ENCODE measurements at regions not wholly inside any gene's neighbourhood (a gene's known extent, or its start where the extent isn't known, plus 50 kb on each side); places are given as distances from the start of the nearest gene placed in this dataset.

- Histone ChIP-seq H3K4me1 (ENCODE audit: insufficient read depth) (no peaks in the 10 kb centered on the region), H2AFZ (no peak overlapping the region), H3K4me2 (no peak overlapping the region), H4K20me1 (replicated peaks; ENCODE audit: insufficient read depth) (no peaks in the 10 kb centered on the region), H3K36me3 (ENCODE audit: insufficient read depth) (no peaks in the 10 kb centered on the region), H3K79me2 (replicated peaks; ENCODE audit: insufficient read depth) (no peaks in the 10 kb centered on the region), H3F3A (replicated peaks; ENCODE audit: low read depth) (no peaks in the 10 kb centered on the region), H3K27me3 (ENCODE audit: insufficient read depth) (no peaks in the 10 kb centered on the region), H3K4me3 (no peak overlapping the region), H3K27ac (ENCODE audit: low read depth) (no peak overlapping the region), H3K9me2 (ENCODE audit: insufficient read depth) (no peaks in the 10 kb centered on the region)
- H3K4me1 Mint-ChIP-seq = no peaks in the 10 kb centered on the region
- H3K4me3 Mint-ChIP-seq = no peak overlapping the region
- DNase-seq (ENCODE audit: low spot score) (no peak), ATAC-seq (no peak)
- no peaks in the 10 kb centered on the region for H3K27me3 Mint-ChIP-seq (ENCODE audit: insufficient read depth, low read depth, poor library complexity)
- TF ChIP-seq CREB1 (CRISPR knock-in tag; IDR thresholded peaks at IDR 0.05; ENCODE audit: low read depth) = no peak
- TF ChIP-seq CTCF (conservative IDR thresholded peaks at IDR 0.05; ENCODE audit: low read depth in 2 of 2) = no peak
- no peak for TF ChIP-seq STAT1 (IDR thresholded peaks at IDR 0.05; ENCODE audit: unreplicated experiment)
- no peak for TF ChIP-seq ZNF114 (CRISPR knock-in tag; IDR thresholded peaks at IDR 0.05)
- TF ChIP-seq POLR2AphosphoS5 (IDR thresholded peaks at IDR 0.05; ENCODE audit: low read depth) = no peak
- no peak for TF ChIP-seq ETS1 (IDR thresholded peaks at IDR 0.05)
- no peak for TF ChIP-seq EZH2phosphoT487 (IDR thresholded peaks at IDR 0.05; ENCODE audit: unreplicated experiment)
- no peak for TF ChIP-seq ZNF331 (CRISPR knock-in tag; IDR thresholded peaks at IDR 0.05; ENCODE audit: low read depth)
- no peak for TF ChIP-seq JUNB (IDR thresholded peaks at IDR 0.05; ENCODE audit: unreplicated experiment)
- TF ChIP-seq NANOG (IDR thresholded peaks at IDR 0.05; ENCODE audit: borderline replicate concordance) = no peak
- TF ChIP-seq REST (IDR thresholded peaks at IDR 0.05; ENCODE audit: unreplicated experiment) = no peak
- TF ChIP-seq EZH2 (IDR thresholded peaks at IDR 0.05; ENCODE audit: low read depth, unreplicated experiment) = no peak
- TF ChIP-seq ZNF462 (CRISPR knock-in tag; IDR thresholded peaks at IDR 0.05) = no peak
- 0 out of 3 replicates have a peak, but pooled peaks cover 6% of the 10 kb centered on the region for H3K9me3 Mint-ChIP-seq
- H3K36me3 Mint-ChIP-seq (ENCODE audit: low read depth) = no peaks in the 10 kb centered on the region
- H3K27ac Mint-ChIP-seq = no peak overlapping the region
These were observed 976.9 kb downstream of the BRINP3 start for GRCh38 chr1:189500778-189501177.

Data from GM23338 (cell line).